Renal cortex interstitium (tissue), 11 donors: ENCODE measurements at regions not wholly inside any gene's neighbourhood (a gene's known extent, or its start where the extent isn't known, plus 50 kb on each side); places are given as distances from the start of the nearest gene placed in this dataset.

Experiments used
- DNase-seq, 11 donors: peaks; one replicate each; pipeline ENCODE4 v3.0.0-alpha.2; 2013; ENCODE audit warnings: low read depth in 9 of 11, low spot score in 4 of 11; ENCODE audit errors: extremely low read depth in 1 of 11

DNA sequence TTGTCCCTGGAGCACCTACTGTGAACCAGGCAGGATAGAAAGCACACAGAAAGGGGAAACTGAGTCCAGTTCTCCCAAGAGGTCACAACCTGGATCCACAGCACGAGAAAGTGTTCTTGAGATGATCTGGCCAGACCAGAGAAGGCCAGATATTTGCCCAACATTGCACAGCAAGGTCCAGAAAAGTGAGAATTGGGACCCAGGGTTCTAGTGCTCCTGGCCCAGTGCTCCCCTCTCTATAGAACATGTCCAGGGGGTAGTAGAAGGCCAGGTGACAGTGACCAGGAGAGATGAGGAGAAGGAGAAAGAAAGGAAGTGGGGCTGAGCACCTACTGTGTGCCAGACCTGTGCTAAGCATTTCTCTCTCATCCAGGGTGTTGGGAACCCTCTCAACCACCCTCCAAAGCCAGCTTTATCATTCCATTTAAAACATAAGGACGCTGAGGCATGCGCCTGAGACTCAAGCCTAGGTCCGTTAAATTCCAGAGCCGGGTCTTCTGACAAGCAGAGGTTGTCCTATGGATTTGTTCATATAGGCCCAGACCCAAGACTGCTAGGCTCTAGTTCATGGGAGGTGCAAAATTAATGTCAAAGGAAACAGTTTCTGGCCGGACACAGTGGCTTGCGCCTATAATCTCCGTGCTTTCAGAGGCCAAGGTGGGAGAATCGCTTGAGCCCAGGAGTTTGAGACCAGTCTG, 128.7 kb downstream of the MN1 start:
- no peak for DNase-seq

DNA sequence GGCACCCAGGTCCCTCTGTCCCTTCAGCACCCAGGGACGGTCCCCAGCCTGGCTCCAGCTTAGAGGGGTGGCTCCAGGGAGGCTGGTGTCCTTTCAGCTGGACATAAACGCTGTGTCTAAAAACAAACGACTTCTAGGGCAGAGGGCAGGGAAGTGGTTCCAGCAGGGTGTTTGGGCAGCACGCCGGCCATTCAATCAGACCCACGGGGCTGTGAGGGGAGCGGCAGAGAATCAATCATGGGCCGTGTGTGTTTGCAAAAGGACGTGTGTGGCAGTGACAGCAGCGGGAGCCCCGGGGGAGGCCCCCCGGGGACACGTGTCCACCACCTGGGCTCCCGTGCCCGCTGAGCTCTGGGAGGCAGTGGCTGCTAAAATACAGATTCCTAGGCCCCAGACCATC, 127.7 kb downstream of the MN1 start:
- no peak for DNase-seq

DNA sequence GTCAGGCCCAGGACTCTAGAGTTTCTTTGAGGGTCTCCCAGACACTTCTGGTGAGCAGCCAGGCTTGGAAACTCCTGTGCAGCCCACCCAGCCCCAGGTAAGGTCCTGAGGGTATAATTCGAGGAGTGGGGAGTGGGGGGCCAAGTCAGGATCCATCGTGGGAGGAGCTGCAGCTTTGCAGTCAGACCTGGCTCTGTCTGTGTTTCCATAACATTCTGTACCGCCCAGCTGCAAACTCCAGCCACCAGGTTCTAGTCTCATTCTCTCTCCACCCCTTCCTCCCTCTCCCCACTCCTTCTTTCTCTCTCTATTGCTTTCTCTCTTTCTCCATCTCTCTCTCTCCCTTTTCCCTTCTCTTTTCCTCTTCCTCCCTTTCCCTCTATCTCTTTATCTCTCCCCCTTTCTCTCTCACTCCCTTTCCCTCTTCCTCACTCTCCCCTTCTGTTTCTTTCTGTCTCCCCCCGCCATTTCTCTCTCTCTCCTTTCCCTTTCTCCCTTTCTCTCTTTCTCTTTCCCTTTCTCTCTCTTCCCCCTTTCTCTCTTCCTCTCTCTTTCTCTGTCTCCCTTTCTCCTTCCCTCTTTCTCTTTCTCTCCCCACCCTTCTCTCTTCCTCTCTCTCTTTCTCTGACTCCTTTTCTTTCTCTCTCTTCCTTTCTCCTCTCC, 127.2 kb downstream of the MN1 start:
- DNase-seq: no peak

DNA sequence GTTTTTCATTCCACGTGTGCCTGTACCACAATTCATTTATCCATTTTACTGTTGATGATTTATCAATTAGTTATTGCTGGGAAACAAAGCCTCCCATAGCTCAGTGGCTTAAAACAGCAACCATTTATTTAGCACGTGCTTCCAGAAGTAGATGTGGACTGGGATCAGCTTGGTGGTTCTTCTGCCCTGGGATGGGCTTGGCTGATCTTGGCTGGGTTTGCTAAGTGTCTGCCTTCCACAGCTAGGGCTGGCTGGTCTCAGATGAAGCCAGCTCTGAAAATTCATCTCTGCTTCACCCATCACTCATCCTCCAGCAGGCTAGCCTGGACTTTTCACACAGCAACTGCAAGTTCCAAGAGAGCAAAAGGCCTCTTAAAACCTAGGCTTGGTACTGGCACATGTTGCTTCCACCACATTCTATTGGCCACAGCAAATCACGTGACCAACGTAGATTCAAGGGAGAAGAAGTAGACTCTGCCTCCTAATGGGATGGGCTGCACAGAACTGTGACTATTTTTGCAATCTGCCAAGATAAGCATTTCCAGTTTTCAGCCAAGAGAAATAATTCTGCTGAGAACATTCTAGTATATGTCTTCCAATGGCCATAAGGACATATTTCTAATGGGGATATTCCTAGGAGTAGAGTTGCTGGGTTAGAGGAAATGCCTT, 124.9 kb downstream of the MN1 start:
- DNase-seq: no peak

DNA sequence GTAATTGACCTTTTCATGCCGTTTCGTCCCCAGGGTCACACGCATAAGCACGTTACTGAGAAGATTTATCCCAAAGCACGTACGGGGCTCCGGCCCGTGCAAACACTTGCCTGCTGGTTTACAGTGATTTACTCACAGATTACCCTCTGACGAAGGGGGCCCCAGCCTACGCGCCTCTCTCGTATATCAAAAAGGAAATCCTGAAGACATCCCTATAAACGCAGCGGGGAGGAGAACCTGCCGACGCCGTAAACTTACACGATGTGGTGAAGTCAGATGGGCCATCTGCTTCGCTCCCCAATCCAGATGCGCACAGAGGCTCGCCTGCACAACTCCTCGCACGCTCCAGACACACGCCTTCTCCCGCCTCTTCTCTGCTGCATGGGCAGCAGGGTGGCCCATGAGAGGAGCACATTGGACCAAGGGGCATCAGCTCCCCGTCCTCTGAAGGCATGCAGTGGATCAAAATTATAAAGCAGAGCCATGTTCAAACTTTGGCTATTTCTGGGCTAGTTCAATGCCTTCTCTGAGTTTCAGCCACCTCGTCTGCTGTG, 123.6 kb downstream of the MN1 start:
- no peak for DNase-seq

DNA sequence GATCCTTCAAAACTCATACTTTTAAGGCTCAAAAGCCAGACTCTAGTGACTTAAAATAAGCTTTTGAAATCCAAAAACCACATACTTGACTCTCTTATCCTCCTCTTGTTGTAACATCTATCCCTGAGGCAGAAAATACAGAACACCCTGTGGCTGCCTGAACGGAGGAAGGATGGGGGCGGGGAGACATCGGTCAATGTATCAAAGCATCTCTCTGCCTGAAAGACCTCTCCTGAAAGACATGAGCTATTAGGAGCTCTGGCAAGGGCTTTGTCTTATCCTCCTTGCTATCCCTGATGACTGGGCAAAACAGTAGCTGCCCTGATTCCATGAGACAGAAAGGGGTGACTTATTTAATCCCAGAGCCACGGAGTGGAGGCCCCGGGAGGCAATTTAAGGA, 122.4 kb downstream of the MN1 start:
- DNase-seq: no peak

DNA sequence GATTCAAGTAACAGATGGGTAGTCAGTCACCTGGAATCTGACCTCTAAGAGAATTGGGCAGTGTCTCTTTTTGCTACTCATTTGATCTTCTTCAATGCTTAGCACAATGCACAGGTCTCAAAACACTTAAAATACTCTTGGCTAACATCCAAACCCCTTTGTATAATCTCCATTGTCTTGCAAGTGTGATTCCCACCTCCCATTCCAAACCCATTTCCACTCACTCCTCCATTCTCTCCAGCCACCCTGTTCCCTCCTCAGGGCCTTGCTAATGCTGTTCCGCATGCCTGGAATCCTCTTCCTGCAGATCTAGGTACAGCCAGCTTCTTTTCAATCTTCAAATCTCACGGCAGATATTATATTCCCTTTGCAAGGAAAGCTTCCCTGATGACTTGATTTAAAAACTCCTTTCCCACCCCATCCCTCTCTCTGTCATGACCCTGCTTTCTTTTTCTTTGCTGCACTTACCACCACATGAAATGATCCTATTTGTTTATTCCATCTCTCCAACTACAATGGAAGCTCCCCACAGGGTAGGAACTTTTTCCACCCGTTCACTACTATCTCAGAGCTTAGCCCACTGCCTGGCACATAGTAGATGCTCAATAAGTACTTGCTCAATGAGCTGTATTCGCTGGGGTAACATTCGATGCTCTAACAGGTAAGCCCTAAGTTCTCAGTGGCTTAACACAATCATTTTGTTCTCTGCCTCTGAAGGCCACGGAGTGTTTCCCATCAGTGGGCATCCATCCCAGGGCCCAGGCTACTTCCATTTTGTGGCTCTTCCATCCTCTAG, 121.7 kb downstream of the MN1 start:
- DNase-seq: no peak

DNA sequence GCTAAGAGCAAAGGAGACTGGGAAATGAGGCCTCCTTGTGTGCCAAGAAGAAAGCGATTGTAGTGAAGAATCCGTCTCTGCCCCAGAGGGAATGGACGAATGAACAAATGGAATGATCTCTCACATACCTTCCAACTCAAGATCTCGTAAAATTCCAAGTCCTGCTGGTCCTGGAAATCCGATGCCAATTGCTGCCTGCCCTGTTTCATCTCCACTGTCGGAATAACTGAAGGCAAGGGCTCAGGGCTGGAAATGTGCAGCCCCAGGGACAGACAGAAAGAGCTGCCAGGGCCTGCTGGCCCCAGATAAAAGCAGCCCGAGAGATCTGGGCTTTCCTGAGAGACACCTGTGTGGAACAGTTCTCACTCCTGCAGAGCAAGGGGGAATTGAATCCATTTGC, 120.9 kb downstream of the MN1 start:
- DNase-seq: no peak

DNA sequence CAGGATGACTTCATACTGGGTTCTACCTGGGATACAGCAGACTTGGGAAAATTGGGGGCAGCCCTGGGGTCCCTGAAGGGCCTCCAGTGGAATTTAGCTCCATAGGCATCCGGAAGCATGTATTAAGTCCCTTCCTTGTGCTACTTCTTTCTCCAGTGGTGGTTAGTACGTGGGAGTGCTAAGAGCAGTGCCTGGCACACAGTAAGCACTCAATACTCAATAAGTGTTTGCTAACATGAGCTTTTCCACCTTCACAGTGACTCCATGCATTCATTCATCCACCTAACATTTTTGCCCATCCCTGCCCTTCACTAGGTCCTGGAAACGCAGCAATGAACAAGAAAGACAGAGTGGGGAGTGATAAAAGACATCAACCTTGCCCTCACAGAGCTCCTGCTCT, 120.5 kb downstream of the MN1 start:
- DNase-seq: no peak

DNA sequence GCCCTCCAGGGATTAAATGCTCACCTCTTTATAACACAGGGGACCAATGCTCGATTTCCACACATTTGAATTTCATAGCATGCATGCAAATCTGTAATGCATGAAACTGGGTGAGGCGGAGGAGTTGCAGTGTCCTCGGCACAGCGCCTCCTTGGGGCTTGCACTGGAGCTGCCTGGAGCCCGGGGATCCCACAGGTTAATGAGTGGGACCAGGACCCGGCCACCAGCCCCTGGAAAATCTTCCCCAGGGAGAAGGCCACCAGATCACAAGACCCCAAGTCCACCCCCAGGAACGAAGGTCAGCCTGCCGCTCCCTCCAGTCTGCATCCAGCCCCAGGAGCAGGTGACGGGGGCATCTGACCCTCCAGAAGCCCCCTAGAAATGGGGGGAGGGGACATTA, 119.1 kb downstream of the MN1 start:
- no peak for DNase-seq

DNA sequence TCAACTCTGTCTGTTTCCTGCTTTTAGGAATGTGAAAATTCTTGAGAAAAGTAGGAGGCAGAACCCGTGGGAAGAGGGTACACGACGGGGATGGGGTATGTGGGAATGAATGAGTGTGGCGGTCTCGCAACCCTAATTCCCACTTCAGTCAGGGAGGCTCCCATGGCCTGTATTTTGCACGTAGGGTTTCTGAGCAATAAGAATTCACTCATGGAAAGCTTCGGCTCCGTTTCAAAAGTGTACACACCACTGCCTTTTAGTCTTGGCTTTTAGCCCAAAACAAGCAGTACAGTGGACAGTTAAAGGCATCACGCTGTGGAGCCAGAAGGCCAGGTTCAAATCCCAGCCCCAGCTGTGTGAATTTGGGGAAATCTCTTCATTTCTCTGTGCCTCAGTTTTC, 116.7 kb downstream of the MN1 start:
- DNase-seq: no peak

DNA sequence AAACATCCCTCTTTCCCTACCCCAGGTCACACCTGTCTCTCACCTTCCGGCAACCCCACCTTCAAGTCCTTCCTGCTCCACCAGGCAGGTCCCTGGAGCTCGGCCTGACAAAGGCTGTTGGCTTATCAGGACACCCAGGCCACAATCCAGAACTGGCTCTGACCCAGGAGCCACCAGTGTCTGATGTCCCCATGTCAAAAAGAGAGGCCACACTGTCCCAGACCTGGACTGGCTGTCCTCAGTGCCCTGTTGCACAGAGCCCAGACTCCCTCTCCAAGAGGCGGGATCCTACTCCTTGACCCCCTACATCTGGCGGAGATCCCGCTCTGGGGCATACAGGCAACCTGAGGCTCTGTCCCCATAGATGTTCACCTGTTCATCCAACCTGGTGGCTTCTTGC, 116.0 kb downstream of the MN1 start:
- DNase-seq: no peak

DNA sequence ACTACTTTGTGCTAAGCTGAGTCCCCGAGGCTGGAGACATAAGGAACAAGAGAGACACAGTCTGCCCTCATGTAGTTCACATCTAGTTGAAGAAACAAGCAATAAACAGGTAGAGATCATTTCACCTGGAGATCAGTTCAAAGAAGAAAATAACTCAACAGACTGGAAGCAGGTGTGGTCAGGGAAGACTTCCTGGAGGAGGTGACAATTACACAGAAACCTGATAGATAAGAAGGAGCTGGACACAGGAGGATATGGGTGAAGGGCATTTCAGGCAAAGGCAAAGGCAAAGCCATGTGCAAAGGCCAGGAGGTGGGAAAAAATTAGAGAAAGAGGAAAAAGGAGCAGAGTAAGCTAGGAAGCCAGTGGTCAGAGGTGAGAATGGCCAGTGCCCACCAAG, 115.6 kb downstream of the MN1 start:
- DNase-seq: no peak

DNA sequence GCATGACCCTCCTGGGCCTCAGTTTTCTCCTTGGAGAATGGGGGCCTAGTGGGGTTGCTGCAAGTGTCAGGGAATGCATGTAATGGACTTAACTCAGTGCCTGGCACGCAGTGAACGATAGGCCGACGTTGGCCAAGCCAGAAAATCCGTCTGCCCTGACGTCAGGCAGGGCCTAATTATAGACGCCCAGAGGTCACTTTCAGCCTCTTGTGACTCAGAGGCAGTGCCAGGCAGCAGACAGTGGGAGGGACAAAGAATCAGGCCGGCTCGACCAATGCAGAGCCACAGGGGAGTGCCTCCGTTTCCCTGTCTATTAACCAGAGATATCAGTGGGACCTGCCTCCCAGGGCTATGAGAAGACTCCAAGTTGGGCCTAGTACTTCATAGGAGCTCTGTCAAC, 115.0 kb downstream of the MN1 start:
- no peak for DNase-seq

DNA sequence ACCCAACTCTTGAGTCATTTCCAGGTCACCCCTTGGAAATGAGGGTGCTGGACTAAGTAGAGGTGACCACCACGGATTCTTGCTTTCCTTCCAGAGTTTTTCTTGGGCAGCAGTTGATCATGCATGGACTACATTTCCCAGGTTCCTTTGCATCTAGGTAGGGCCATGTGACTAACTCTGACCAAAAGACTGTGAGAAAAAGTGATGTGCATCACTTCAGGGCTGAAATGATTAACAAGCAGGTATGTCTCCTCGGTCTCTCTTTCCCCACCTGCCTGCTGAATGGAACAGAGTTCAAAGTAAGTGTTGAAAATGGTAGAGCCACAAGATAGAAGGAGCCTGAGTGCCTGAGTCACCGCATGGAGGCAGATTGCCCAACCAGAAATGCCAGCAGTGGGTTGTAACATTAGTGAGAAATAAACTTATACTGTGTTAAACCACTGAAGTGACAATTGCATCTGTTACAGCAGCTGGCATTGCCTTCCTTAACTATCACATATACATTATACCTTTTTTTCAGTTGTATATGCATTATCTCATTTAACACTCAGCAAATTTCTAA, 113.5 kb downstream of the MN1 start:
- no peak for DNase-seq

DNA sequence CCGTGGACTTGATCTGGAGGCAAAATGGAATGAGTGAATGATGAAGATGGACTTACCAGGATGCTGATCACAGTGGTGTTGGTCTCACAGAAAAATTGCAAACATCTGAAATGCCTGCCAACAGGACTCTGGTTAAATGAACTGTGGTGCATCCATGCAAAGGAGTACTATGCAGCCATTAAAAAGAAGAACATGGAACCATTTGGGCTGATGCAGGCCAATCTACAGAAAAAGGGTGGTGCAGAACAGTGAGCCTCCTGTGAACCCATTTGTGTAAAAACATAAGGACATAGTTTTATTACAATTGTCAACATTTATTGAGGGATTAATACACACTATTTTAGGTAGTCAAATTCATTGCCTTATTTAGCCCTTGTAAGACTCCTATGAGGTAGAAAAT, 111.9 kb downstream of the MN1 start:
- DNase-seq: no peak

DNA sequence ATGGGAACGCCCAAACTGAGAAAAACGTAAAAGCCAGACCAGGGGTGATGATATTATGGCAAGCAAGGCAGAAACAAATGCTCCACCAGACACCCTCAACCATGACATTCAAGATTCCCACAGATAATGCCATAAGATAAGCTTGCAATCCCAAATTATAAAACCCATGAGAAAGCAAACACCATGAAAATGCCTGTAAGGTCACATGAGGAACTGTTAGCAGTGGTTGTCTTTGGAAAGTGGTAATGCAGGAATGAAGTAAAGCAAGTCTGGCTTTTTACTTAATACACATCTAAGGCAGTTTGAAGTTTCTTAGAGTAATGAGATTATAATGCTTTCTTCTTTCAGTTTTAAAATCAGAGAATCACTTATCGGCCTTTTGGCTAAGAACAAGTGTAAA, 111.0 kb downstream of the MN1 start:
- no peak for DNase-seq

DNA sequence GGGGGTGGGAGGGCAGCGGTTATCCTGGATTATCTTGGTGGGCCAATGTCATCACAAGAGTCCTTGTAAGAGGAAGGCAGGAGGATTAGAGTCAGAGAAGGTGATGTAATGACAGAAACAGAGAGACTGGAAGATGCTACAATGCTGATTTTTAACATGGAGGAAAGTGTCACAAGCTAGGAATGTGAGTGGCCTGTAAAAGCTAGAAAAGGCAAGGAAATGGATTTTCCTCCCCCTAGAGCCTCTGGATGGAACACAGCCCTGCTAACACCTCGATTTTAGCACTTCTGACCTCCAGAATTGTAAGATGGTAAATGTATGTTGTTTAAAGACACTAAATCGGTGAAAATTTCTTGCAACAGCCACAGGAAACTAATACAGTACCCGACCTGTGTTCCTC, 109.3 kb downstream of the MN1 start:
- no peak for DNase-seq

DNA sequence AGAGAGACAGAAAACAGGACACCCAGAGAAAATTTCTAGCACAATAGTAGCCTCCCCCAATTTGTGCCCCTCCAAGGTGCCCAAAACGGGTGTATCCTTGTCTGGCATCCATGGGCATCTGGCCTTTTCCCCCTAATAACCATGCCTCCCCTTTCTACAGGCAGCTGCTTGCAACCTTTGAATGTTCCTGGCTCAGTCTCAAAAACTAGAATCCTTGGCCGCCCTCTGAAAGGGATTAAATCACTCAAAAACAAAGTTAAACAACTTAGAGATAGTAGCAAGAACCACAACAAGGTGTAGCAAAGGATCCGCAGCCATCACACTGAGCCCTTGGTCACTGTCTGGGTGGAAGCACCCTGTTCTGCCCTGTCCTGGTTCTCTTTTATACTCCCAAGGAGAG, 105.6 kb downstream of the MN1 start:
- DNase-seq: no peak
